ENCODE measurements at regions not wholly inside any gene's neighbourhood (a gene's known extent, or its start where the extent isn't known, plus 50 kb on each side); places are given as distances from the start of the nearest gene placed in this dataset.

GRCh38 chr16:9401173-9401572, 309.7 kb downstream of the HAPSTR1 start:
- no peak for TF ChIP-seq CTCF (IDR thresholded peaks at IDR 0.05; ENCODE audit: low read depth, low read length, poor library complexity, severe bottlenecking)
- TF ChIP-seq EZH2phosphoT487 (IDR thresholded peaks at IDR 0.05; ENCODE audit: borderline replicate concordance, low read length), result no peak

Measured in DOHH2 (cell line).